ENCODE measurements at regions not wholly inside any gene's neighbourhood (a gene's known extent, or its start where the extent isn't known, plus 50 kb on each side); places are given as distances from the start of the nearest gene placed in this dataset.
A peak's percentile ranks its signal among the peaks of the same experiment; 100 is the strongest.
"Not testable (repeated sequence)": the region's sequence is repeated elsewhere in the genome, so short reads cannot be mapped to it uniquely, and the experiment has no call there.

GRCh38 chr13:22812793-22813192 is 368.0 kb upstream of the SGCG start:
- H3K4me3 Mint-ChIP-seq: no peak overlapping the region
- no peaks in the 10 kb centered on the region for H3F3A ChIP-seq (replicated peaks; ENCODE audit: low read depth)
- no peak overlapping the region for H3K27ac Mint-ChIP-seq
- H3K4me1 Mint-ChIP-seq: peaks cover 20% of the 10 kb centered on the region
- H3K27me3 Mint-ChIP-seq (ENCODE audit: insufficient read depth, low read depth, poor library complexity): no peaks in the 10 kb centered on the region
- no peaks in the 10 kb centered on the region for H3K9me2 ChIP-seq (ENCODE audit: insufficient read depth)
- H3K79me2 ChIP-seq (replicated peaks; ENCODE audit: insufficient read depth): no peaks in the 10 kb centered on the region
- DNase-seq (ENCODE audit: low spot score) (no peak), ATAC-seq (no peak)
- no peak overlapping the region for H3K4me3 ChIP-seq
- no peak overlapping the region for H3K27ac ChIP-seq (ENCODE audit: low read depth)
- no peak for TF ChIP-seq EZH2 (IDR thresholded peaks at IDR 0.05; ENCODE audit: low read depth, unreplicated experiment)
- TF ChIP-seq EZH2phosphoT487 (IDR thresholded peaks at IDR 0.05; ENCODE audit: unreplicated experiment): no peak
- no peak for TF ChIP-seq ETS1 (IDR thresholded peaks at IDR 0.05)
- TF ChIP-seq ZNF114 (CRISPR knock-in tag; IDR thresholded peaks at IDR 0.05): no peak
- no peak for TF ChIP-seq POLR2AphosphoS5 (IDR thresholded peaks at IDR 0.05; ENCODE audit: low read depth)
- H3K27me3 ChIP-seq (ENCODE audit: insufficient read depth): no peaks in the 10 kb centered on the region
- no peaks in the 10 kb centered on the region for H3K36me3 ChIP-seq (ENCODE audit: insufficient read depth)
- 0 out of 2 replicates have a peak overlapping the region, but pooled peaks have one; percentile 73 for H3K4me2 ChIP-seq
- no peaks in the 10 kb centered on the region for H3K9me3 Mint-ChIP-seq
- H4K20me1 ChIP-seq (replicated peaks; ENCODE audit: insufficient read depth): no peaks in the 10 kb centered on the region
- H2AFZ ChIP-seq: no peak overlapping the region
- H3K36me3 Mint-ChIP-seq (ENCODE audit: low read depth): no peaks in the 10 kb centered on the region
- peaks cover 17% of the 10 kb centered on the region for H3K4me1 ChIP-seq (ENCODE audit: insufficient read depth)

GRCh38 chr13:22813531-22814377 is 367.0 kb upstream of the SGCG start:
- DNase-seq (ENCODE audit: low spot score) (peak; percentile 45), ATAC-seq (peak; percentile 48; the same call in 2 of the 3 replicates)
- not testable (repeated sequence) for H3K79me2 ChIP-seq (replicated peaks; ENCODE audit: insufficient read depth); H3K36me3 ChIP-seq (ENCODE audit: insufficient read depth); H3K36me3 Mint-ChIP-seq (ENCODE audit: low read depth); H3F3A ChIP-seq (replicated peaks; ENCODE audit: low read depth); H3K4me3 Mint-ChIP-seq; H3K27me3 ChIP-seq (ENCODE audit: insufficient read depth); H3K27ac Mint-ChIP-seq; H4K20me1 ChIP-seq (replicated peaks; ENCODE audit: insufficient read depth); H3K9me2 ChIP-seq (ENCODE audit: insufficient read depth); H3K9me3 Mint-ChIP-seq; H3K27me3 Mint-ChIP-seq (ENCODE audit: insufficient read depth, low read depth, poor library complexity)
- Histone ChIP-seq H2AFZ (peak overlapping the region; percentile 94), H3K27ac (ENCODE audit: low read depth) (peak overlapping the region; percentile 87), H3K4me2 (peak overlapping the region; percentile 73), H3K4me3 (peak overlapping the region; percentile 36; the same call in 1 of the 2 replicates), H3K4me1 (ENCODE audit: insufficient read depth) (peaks cover 17% of the 10 kb centered on the region)
- peaks cover 20% of the 10 kb centered on the region for H3K4me1 Mint-ChIP-seq

- DNase-seq (ENCODE audit: low spot score) (peak; percentile 2), ATAC-seq (peak; percentile 22; the same call in 1 of the 3 replicates)
- H3K27me3 ChIP-seq (ENCODE audit: insufficient read depth); H3K36me3 Mint-ChIP-seq (ENCODE audit: low read depth); H3K27me3 Mint-ChIP-seq (ENCODE audit: insufficient read depth, low read depth, poor library complexity); H3K4me3 Mint-ChIP-seq; H3K9me2 ChIP-seq (ENCODE audit: insufficient read depth); H3K4me2 ChIP-seq; H4K20me1 ChIP-seq (replicated peaks; ENCODE audit: insufficient read depth); H3K9me3 Mint-ChIP-seq; H3K79me2 ChIP-seq (replicated peaks; ENCODE audit: insufficient read depth); H3K4me3 ChIP-seq; H3K36me3 ChIP-seq (ENCODE audit: insufficient read depth); H3K27ac Mint-ChIP-seq; H3F3A ChIP-seq (replicated peaks; ENCODE audit: low read depth): not testable (repeated sequence)
- H3K4me1 Mint-ChIP-seq: peaks cover 20% of the 10 kb centered on the region
- Histone ChIP-seq H3K4me1 (ENCODE audit: insufficient read depth) (peaks cover 17% of the 10 kb centered on the region), H2AFZ (peak overlapping the region; percentile 61), H3K27ac (ENCODE audit: low read depth) (0 out of 2 replicates have a peak overlapping the region, but pooled peaks have one; percentile 61)
These were observed 366.3 kb upstream of the SGCG start for GRCh38 chr13:22814433-22814832.

Data from GM23338 (cell line).